Daoy (cell line): ENCODE measurements at regions not wholly inside any gene's neighbourhood (a gene's known extent, or its start where the extent isn't known, plus 50 kb on each side); places are given as distances from the start of the nearest gene placed in this dataset.
A peak's percentile ranks its signal among the peaks of the same experiment; 100 is the strongest.

Experiments used
- DNase-seq: peaks from one replicate; pipeline ENCODE4 v3.0.0-alpha.2; 2015; ENCODE audit warnings: low read depth

DNA sequence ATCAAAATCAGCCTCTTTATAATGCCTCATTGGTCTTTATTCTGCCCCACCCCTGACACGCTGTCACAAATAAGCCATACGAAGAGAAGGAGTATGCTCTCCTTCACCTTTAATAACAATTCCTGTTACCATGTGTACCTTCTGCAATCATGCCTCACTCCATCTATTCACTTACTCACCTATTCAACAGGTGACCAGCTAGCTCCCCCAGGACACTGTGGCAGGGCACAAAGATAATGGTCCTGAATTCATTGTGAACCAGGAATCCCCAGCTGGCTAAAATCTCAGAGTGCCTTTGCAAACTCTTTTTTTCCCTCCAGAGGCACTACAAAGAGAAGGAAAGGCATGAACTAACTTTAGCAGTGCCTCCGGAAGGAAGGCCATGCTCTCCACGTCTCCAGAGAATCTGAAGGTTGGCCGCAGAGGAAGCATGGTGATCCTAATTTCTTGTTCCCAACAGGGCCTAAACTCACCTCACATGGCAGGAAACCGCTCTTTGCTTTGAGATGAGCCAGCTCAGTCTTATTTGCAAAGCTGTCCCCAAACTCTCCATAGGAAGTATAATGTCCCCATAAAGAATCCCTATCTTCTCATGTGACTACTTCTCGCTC lies 590.3 kb downstream of the BUD13 start:
- DNase-seq: no peak

GRCh38 chr11:116180806-116181600 lies 591.8 kb downstream of the BUD13 start:
- no peak for DNase-seq

GRCh38 chr11:116179401-116179800 lies 593.4 kb downstream of the BUD13 start:
- peak; percentile 30 for DNase-seq

- peak; percentile 54 for DNase-seq
These were observed 595.1 kb downstream of the BUD13 start for GRCh38 chr11:116177521-116178210.

GRCh38 chr11:116176484-116177005 lies 596.2 kb downstream of the BUD13 start:
- DNase-seq: no peak

GRCh38 chr11:116175707-116176106 lies 597.1 kb downstream of the BUD13 start:
- no peak for DNase-seq

DNA sequence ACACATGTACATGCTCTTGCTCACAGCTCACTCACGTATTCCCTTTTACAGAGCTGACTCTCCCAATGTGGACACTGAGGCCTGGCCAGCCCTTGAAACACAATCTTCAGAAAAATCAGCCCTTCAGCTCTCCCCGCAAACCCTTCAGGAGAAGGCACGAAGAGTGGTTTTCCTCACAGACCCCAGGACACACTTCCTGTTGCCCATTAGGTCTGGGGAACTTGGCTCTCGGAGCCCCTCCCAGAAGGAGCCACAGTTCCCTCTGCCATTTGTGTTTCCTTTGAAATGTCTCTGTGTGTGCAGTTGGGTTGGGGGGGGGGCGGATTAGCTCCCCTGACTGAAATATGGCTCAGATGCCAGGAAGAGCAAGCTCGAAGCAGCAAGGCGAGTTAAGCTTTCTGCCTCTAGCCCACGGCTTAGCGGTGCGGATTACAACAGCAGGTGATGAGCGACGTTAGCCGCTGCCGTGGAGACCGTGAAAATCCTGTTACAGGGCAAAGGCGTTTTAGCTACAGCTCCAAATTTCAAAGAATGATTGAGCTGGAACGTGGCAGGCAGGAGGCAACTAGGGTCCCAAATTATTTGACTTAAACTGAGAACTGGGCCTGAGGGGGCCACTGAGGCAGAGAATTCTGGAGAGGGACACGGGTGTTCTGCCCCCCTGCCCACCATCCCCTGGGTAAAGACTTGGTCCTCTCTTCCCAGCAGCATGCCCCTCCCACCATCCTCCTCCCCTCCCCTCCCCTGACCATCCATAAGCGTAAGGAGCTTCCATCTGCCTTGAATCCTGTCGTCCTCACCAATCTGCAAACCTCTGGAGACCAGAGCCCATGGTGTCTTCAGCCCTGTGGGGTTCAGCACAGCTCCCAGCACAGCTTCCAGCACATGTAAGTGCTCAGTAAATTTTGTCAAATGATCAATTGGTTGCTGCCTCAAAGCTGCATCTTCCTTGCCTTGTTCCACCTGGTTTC lies 598.6 kb downstream of the BUD13 start:
- no peak for DNase-seq

DNA sequence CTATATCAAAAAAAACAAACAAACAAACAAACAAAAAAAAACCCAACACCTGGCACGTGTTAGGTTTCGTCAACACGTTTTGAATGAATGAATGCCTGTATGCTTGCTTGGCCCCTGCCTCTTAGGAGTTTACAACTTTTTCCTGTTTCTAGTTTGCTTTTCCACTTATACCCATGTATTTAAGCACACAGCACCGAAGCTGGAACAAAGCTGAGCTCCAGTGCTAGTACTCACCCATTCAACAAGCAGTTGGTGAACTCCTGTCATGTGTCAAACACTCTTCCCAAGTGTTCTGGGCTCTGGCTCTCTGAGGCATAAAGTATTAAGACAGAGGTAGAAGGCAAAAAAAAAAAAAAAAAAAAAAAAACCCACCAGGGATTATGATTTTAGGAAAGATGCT lies 599.3 kb downstream of the BUD13 start:
- no peak for DNase-seq

DNA sequence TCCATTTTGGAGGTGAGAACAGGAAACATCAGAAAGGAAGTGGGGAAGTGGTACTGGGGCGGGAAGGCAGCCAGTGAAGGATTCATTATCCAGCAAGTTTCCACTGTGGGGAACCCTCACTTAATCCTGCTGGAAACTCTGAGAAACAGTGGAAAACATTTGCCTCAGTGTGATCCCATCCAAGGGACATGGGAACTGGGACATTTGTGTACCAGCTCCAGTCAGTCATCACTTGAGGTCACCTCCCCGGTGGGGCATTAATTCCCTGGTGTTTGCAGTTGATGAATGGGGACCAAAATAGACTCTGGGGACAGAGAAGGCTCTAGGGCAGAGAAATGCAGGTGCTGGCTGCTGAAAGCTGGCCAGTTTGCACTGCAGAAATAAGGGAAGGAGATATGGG lies 599.9 kb downstream of the BUD13 start:
- no peak for DNase-seq

GRCh38 chr11:116172156-116172555 lies 600.6 kb downstream of the BUD13 start:
- DNase-seq: no peak

DNA sequence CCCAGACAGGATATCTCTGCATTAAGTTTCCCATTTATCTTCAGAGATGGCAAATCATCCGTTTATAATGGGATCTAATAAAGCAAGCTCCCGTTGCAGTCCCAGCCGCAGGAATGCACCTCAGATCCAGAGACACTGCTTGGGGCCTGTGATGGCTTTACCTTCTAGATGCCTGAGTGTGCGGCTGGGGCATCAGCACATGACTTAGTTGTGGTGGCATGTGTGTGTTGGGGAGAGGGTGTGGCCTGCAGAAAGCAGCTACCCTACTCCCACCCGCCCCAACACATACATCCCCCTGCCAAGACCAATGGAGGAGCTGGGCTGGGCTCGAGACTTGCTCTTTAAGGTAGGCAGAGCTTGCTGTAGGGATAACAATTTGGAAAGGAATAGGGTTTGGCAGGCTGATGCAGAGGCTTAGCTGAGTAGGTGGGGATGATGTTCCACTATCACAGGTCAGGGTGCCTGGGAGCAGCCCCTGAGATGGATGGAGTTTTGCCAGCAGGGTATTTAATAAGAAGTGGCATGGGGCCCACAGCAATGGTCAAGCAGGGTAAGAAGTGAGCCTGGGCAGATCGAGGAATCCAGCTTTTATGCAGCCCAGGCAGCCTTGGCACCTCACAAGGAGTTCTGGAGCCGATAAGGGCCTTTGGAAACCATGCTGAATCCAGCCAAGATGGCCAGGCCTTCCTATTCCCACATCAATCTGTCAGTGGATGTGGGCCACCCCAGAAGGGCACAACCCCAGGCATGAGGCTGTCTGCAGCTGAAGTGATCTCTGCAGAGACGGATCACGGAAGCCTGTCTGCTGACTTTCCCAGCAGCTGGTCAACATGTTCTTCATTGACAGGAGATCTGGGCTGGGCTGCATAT lies 601.3 kb downstream of the BUD13 start:
- DNase-seq: no peak

DNA sequence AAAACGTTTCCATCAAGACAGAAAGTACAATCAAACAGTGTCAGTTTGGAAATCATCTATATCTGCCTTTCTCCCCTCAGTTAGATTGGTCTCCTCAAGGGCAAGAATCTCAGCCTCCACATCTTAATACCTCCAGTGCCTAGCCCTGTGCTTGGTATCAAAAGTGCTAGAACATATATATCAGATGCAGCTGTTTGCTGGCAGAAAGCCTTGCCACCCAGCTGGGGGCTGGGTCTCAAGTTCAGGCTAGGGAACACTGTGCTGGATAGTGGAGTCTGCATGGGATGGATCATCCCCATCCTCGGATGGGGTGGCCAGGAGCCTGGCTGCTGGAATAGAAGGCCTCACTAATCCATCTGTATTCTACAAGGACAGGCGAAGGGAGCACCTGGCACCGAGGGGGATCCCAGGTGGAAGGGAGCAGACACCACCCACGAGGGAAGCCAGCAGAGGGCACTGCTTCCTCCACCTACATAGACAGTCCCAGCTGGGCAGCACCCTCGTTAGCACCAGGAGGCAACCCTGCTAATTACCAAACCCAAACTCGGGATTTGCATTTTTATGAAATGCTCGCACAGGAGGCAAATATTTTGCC lies 602.2 kb downstream of the BUD13 start:
- DNase-seq: peak; percentile 22

GRCh38 chr11:116169776-116170175 lies 603.0 kb downstream of the BUD13 start:
- DNase-seq: no peak

GRCh38 chr11:116168459-116168787 lies 604.4 kb downstream of the BUD13 start:
- no peak for DNase-seq

DNA sequence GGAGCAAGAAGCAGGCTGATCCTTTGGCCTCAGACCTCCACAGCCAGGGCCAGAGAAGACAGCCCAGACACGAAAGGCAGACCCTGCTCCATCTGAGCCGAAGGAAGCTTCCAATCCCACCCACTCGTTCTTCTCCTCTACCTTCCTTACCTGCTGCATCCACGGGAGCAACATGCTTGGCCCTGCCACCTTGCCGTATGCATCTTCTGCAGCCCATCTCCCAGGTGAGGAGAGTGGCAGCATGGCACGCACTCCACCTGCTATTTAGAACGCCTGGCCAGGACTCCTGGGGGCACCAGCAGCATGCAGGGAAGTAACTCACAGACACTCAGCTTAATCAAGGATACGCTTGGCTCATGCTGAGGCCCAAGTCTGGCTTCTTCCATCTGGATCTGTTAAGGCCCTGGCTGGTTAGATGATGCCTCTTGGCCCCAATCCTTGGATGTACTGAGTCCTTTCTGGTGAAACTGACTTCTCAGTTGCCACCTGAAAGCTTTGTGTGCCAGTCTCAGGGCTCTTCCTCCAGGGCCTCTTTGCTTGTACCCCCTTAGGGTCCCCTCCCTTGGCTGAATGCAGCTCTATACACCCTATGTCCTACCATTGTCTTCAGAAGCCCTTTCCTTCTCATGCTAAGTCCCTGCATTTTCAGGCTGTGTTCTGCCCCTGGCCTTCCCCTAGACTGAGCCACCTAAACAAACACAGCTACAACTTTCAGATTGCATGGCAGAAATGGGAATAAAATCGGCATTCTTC lies 604.9 kb downstream of the BUD13 start:
- no peak for DNase-seq

GRCh38 chr11:116166573-116167465 lies 606.0 kb downstream of the BUD13 start:
- DNase-seq: peak; percentile 29

GRCh38 chr11:116164843-116165242 lies 607.9 kb downstream of the BUD13 start:
- DNase-seq: peak; percentile 25

DNA sequence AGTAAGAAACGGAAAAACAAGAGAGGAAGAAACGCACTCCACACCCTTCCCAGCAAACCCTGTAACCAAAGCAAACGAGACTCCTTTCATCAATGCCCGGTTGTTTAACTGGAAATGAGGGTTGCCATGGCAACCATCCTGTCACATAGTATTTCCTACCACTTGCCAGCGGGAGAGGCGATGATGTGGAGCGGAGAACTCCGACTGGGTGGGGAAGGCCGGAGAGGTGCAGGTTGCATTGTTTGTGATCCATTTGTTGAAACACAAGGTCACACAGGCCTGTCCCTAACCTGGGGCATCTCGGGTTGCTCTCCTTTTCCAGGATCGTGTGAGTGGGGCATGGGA lies 609.9 kb downstream of the BUD13 start:
- no peak for DNase-seq
